Endothelial cell of umbilical vein (primary cell): ENCODE measurements at regions not wholly inside any gene's neighbourhood (a gene's known extent, or its start where the extent isn't known, plus 50 kb on each side); places are given as distances from the start of the nearest gene placed in this dataset.

ENCODE experiments used
- BruUV-seq: library from RNA; stranded (reverse); fragments of 400-500 nt; replicated peaks from 2 replicates; lab custom pipeline; 2021; lab: Mats Ljungman, UMichigan
- CTCF ChIA-PET: fragments of 300-600, 350-600 bp; sonication (Branson Sonifier 250); formaldehyde crosslinking; loops from one replicate; lab custom pipeline; 2021; ENCODE audit warnings: antibody characterized with exemption, inconsistent platforms; lab: Charles Lee
- POLR2A ChIA-PET: fragments of 300-600, 350-600 bp; sonication (Branson Sonifier 250); formaldehyde crosslinking; loops from one replicate; lab custom pipeline; 2021; ENCODE audit warnings: antibody characterized with exemption, inconsistent platforms; lab: Charles Lee
- DNase-seq: peaks from one replicate; pipeline ENCODE4 v3.0.0-alpha.2; 2011; ENCODE audit warnings: low read depth, low spot score
- FAIRE-seq: peaks from 2 replicates; lab custom pipeline; 2011; peaks lifted over from hg19 to GRCh38; lab: Jason Lieb, UNC
- H2AFZ ChIP-seq: 2 replicates; pipeline ENCODE4 v1.6.0; 2012; ENCODE audit warnings: low read depth, low read length, control low read depth, inconsistent platforms
- H3K27ac ChIP-seq: 2 replicates; pipeline ENCODE4 v1.5.1; 2011; ENCODE audit warnings: low read depth, mild to moderate bottlenecking, control low read depth, low read length, moderate library complexity; ENCODE audit not compliant: insufficient read depth
- H3K27me3 ChIP-seq, 2 experiments: 2 replicates each; pipeline versions ENCODE4 v1.6.0 to v1.6.1; 2011; ENCODE audit warnings: low read length in 2 of 2, mixed read lengths in 1 of 2; ENCODE audit not compliant: control insufficient read depth in 2 of 2, insufficient read depth in 2 of 2
- H3K36me3 ChIP-seq, 2 experiments: 2 replicates in 1 of 2; 3 replicates in 1 of 2; pipeline ENCODE4 v1.5.1; 2011; ENCODE audit warnings: low read length in 2 of 2, mild to moderate bottlenecking in 1 of 2, moderate library complexity in 1 of 2; ENCODE audit not compliant: control insufficient read depth in 2 of 2, insufficient read depth in 2 of 2; ENCODE audit errors: extremely low read depth in 1 of 2
- H3K4me1 ChIP-seq: 3 replicates; pipeline ENCODE4 v1.5.1; 2011; ENCODE audit warnings: mild to moderate bottlenecking, low read length; ENCODE audit not compliant: control insufficient read depth, insufficient read depth; ENCODE audit errors: extremely low read depth
- H3K4me2 ChIP-seq: 2 replicates; pipeline ENCODE4 v1.6.1; 2011; ENCODE audit warnings: low read length, control low read depth, mixed read lengths; ENCODE audit not compliant: insufficient read depth
- H3K4me3 ChIP-seq, 3 experiments: fragments of 200-600 bp in 1 of 3; sonication (generic), shearing (Covaris generic) in 1 of 3; replicated peaks in 1 of 3; 2 replicates each; pipeline ENCODE4 v1.5.1; 2011 to 2016; ENCODE audit warnings: control low read depth in 3 of 3, low read length in 3 of 3, mild to moderate bottlenecking in 2 of 3, inconsistent platforms in 1 of 3, low read depth in 1 of 3, moderate library complexity in 1 of 3; ENCODE audit not compliant: insufficient read depth in 1 of 3
- H3K79me2 ChIP-seq: 2 replicates; pipeline ENCODE4 v1.6.0; 2012; ENCODE audit warnings: low read length, inconsistent platforms; ENCODE audit not compliant: control insufficient read depth, insufficient read depth
- H3K9ac ChIP-seq: replicated peaks from 2 replicates; pipeline ENCODE3; 2011; ENCODE audit warnings: low read length, control low read depth; ENCODE audit not compliant: insufficient read depth; ENCODE audit errors: extremely low read depth
- H3K9me1 ChIP-seq: replicated peaks from 3 replicates; pipeline ENCODE4 v1.6.0; 2011; ENCODE audit warnings: mild to moderate bottlenecking, low read length; ENCODE audit not compliant: control insufficient read depth, insufficient read depth; ENCODE audit errors: extremely low read depth
- H3K9me3 ChIP-seq: replicated peaks from 2 replicates; pipeline ENCODE4 v1.5.1; 2012; ENCODE audit warnings: low read length, inconsistent platforms; ENCODE audit not compliant: control insufficient read depth, insufficient read depth
- H4K20me1 ChIP-seq: replicated peaks from 2 replicates; pipeline ENCODE3; 2011; ENCODE audit warnings: mild to moderate bottlenecking, low read length; ENCODE audit not compliant: control insufficient read depth, insufficient read depth; ENCODE audit errors: extremely low read depth
- CTCF ChIP-seq, 2 donors: IDR thresholded peaks; 1 replicate in 1 of 2; 2 replicates in 1 of 2; pipeline ENCODE4 v1.5.1; 2011; ENCODE audit warnings: low read length in 2 of 2, mild to moderate bottlenecking in 2 of 2, moderate library complexity in 2 of 2, control low read depth in 1 of 2, inconsistent platforms in 1 of 2, low read depth in 1 of 2; ENCODE audit not compliant: insufficient read depth in 1 of 2; ENCODE audit errors: extremely low read depth in 1 of 2
- EZH2 ChIP-seq: IDR thresholded peaks from 2 replicates; pipeline ENCODE4 v1.6.1; 2012; ENCODE audit warnings: borderline replicate concordance, low read depth, mild to moderate bottlenecking, moderate library complexity, low read length, inconsistent platforms; ENCODE audit not compliant: severe bottlenecking
- FOS ChIP-seq: IDR thresholded peaks from 2 replicates; pipeline ENCODE4 v1.6.1; 2011; ENCODE audit warnings: mild to moderate bottlenecking, low read length, moderate library complexity, borderline replicate concordance; ENCODE audit not compliant: insufficient read depth
- GATA2 ChIP-seq: IDR thresholded peaks from 2 replicates; pipeline ENCODE4 v1.7.0; 2011; ENCODE audit warnings: low read depth, mild to moderate bottlenecking, moderate library complexity, mixed read lengths, low read length; ENCODE audit not compliant: insufficient read length, insufficient read depth
- JUN ChIP-seq: IDR thresholded peaks from 2 replicates; pipeline ENCODE4 v1.6.1; 2011; ENCODE audit warnings: borderline replicate concordance, low read depth; ENCODE audit not compliant: insufficient read length, insufficient read depth
- MAX ChIP-seq: IDR thresholded peaks from 2 replicates; pipeline ENCODE4 v1.6.1; 2011; ENCODE audit not compliant: insufficient read depth, insufficient read length
- MYC ChIP-seq: IDR thresholded peaks from one replicate; pipeline ENCODE4 v1.6.1; 2011; ENCODE audit warnings: mild to moderate bottlenecking, low read depth, low read length
- POLR2A ChIP-seq: IDR thresholded peaks from 2 replicates; pipeline ENCODE4 v1.6.1; 2012; ENCODE audit warnings: low read depth, mild to moderate bottlenecking, control low read depth, low read length
- POLR2AphosphoS5 ChIP-seq: IDR thresholded peaks from 2 replicates; pipeline ENCODE4 v1.6.1; 2012; ENCODE audit warnings: low read depth, mild to moderate bottlenecking, control low read depth, low read length, moderate library complexity; ENCODE audit not compliant: insufficient read depth
- dilution Hi-C: fragments of 300-500 bp; cut with MboI; formaldehyde crosslinking; loops from one replicate; pipeline ENCODE4 v1.15.0; 2019; ENCODE audit warnings: low sequenced_read_pairs; ENCODE audit not compliant: extremely low pct_ligation_motif_present
- intact Hi-C: fragments of 100-400 bp; cut with micrococcal nuclease; formaldehyde crosslinking; loops from one replicate; pipeline ENCODE4 v1.10.0; 2022

- dilution Hi-C loops = no loop called here
- TF ChIP-seq POLR2A (no peak), JUN (no peak), POLR2AphosphoS5 (no peak), MAX (no peak)
- H3K9me3 ChIP-seq = peaks cover 5% of the 10 kb centered on the region
- no peaks in the 10 kb centered on the region for H4K20me1 ChIP-seq
- no TSS peak for BruUV-seq
- no peaks in the 10 kb centered on the region for H3K27me3 ChIP-seq
- no peaks in the 10 kb centered on the region for H3K4me1 ChIP-seq
- ChIA-PET POLR2A (no interaction called here), CTCF (no interaction called here)
- intact Hi-C loops = no loop called here
- DNase-seq = no peak
- H3K79me2 ChIP-seq = no peaks in the 10 kb centered on the region
- H2AFZ ChIP-seq = no peak overlapping the region
- H3K9ac ChIP-seq = no peak overlapping the region
- no peak overlapping the region for H3K4me2 ChIP-seq
- H3K36me3 ChIP-seq = no peaks in the 10 kb centered on the region
- H3K27ac ChIP-seq = no peak overlapping the region
- FAIRE-seq = no peak
- H3K9me1 ChIP-seq = no peaks in the 10 kb centered on the region
- no peak overlapping the region for H3K4me3 ChIP-seq
Observed at GRCh38 chr20:60096166-60096565, 137.9 kb downstream of the CDH26 start.

DNA sequence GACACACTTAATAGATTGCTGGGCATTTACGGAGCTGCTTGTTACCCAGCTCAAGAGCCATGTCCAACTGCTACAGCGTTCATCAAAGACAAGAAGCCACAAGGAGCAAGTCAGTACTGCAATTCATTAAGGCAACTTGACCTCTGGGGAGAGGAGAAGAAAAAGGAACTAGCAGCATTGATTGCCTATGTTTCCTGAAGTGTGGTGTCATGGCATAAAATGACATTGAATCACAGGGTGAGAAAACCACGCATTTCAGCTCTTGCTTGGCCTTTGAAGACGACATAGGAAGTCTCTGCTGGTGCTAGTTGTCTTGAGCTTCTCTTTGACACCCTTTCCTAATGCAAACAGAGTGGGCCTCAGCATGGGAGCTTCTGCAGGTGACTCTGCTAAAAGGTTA, 139.1 kb downstream of the CDH26 start:
- H3K4me1 ChIP-seq = no peaks in the 10 kb centered on the region
- DNase-seq = no peak
- ChIA-PET POLR2A (no interaction called here), CTCF (no interaction called here)
- H3K36me3 ChIP-seq = no peaks in the 10 kb centered on the region
- no peak overlapping the region for H2AFZ ChIP-seq
- FAIRE-seq = no peak
- no peak overlapping the region for H3K4me3 ChIP-seq
- no peak overlapping the region for H3K9ac ChIP-seq
- dilution Hi-C loops (no loop called here), intact Hi-C loops (no loop called here)
- no peaks in the 10 kb centered on the region for H4K20me1 ChIP-seq
- no peak overlapping the region for H3K27ac ChIP-seq
- no peaks in the 10 kb centered on the region for H3K27me3 ChIP-seq
- no peaks in the 10 kb centered on the region for H3K79me2 ChIP-seq
- peaks cover 5% of the 10 kb centered on the region for H3K9me3 ChIP-seq
- BruUV-seq = no TSS peak
- no peak overlapping the region for H3K4me2 ChIP-seq
- no peak for TF ChIP-seq GATA2
- no peak for TF ChIP-seq FOS
- no peak for TF ChIP-seq EZH2
- no peak for TF ChIP-seq MYC
- TF ChIP-seq POLR2A = no peak
- no peak for TF ChIP-seq CTCF (IDR thresholded peaks at IDR 0.05; ENCODE audit: extremely low read depth in 1 of 2, insufficient read depth in 1 of 2, low read depth in 1 of 2, low read length in 2 of 2)
- TF ChIP-seq JUN = no peak
- TF ChIP-seq POLR2AphosphoS5 = no peak
- TF ChIP-seq MAX = no peak
- H3K9me1 ChIP-seq = no peaks in the 10 kb centered on the region
